B cell (primary cell): ENCODE measurements at regions not wholly inside any gene's neighbourhood (a gene's known extent, or its start where the extent isn't known, plus 50 kb on each side); places are given as distances from the start of the nearest gene placed in this dataset.

ENCODE experiments used
- ATAC-seq: fragments of 200-7000 bp; cut with Tn5 transposase; one replicate; pipeline ENCODE4 v1.10.0; 2021; ENCODE audit warnings: low read depth, mild to moderate bottlenecking, moderate number of reproducible peaks, moderate library complexity
- CTCF ChIA-PET: fragments of 350-600 bp; sonication (Branson Sonifier 250); formaldehyde crosslinking; loops from one replicate; lab custom pipeline; 2021; ENCODE audit warnings: antibody characterized with exemption, inconsistent platforms; lab: Charles Lee
- POLR2A ChIA-PET: fragments of 350-600 bp; sonication (Branson Sonifier 250); formaldehyde crosslinking; loops from one replicate; lab custom pipeline; 2021; ENCODE audit warnings: antibody characterized with exemption; lab: Charles Lee
- DNase-seq: peaks from one replicate; pipeline ENCODE4 v3.0.0; 2013
- H2AFZ ChIP-seq: 2 replicates; pipeline ENCODE4 v1.6.1; 2012; ENCODE audit warnings: mild to moderate bottlenecking, low read depth, low read length; ENCODE audit not compliant: insufficient read depth, poor library complexity, severe bottlenecking
- H3K27ac ChIP-seq, 2 donors: 1 replicate in 1 of 2; 2 replicates in 1 of 2; pipeline ENCODE4 v1.5.1; 2012 to 2013; ENCODE audit warnings: low read length in 2 of 2, mild to moderate bottlenecking in 2 of 2, moderate library complexity in 1 of 2
- H3K27me3 ChIP-seq, 4 experiments: fragments of 200-600 bp in 1 of 4; sonication (generic) in 1 of 4; replicated peaks in 1 of 4; 1 replicate in 2 of 4; 2 replicates in 2 of 4; pipeline versions ENCODE4 v1.6.1 to v1.7.0; 2013 to 2016; ENCODE audit warnings: low read length in 3 of 4, mild to moderate bottlenecking in 2 of 4, mixed read lengths in 1 of 4, moderate library complexity in 1 of 4; ENCODE audit not compliant: insufficient read depth in 4 of 4, control insufficient read depth in 3 of 4; ENCODE audit errors: control extremely low read depth in 1 of 4
- H3K36me3 ChIP-seq, 2 experiments: replicated peaks in 1 of 2; 1 replicate in 1 of 2; 2 replicates in 1 of 2; pipeline versions ENCODE4 v1.6.1 to v1.7.1; 2013; ENCODE audit warnings: low read length in 1 of 2; ENCODE audit not compliant: insufficient read depth in 2 of 2, control insufficient read depth in 1 of 2; ENCODE audit errors: control extremely low read depth in 1 of 2, extremely low read depth in 1 of 2
- H3K4me1 ChIP-seq, 2 donors: fragments of 200-600 bp in 1 of 2; sonication (generic) in 1 of 2; 1 replicate in 1 of 2; 2 replicates in 1 of 2; pipeline versions ENCODE4 v1.5.1 to v1.6.1; 2013 to 2017; ENCODE audit warnings: low read length in 2 of 2; ENCODE audit not compliant: control insufficient read depth in 2 of 2, insufficient read depth in 2 of 2
- H3K4me2 ChIP-seq: replicated peaks from 2 replicates; pipeline ENCODE3; 2012; ENCODE audit warnings: mild to moderate bottlenecking, low read depth, low read length; ENCODE audit not compliant: poor library complexity, severe bottlenecking
- H3K4me3 ChIP-seq, 5 experiments: fragments of 200-600 bp in 1 of 5; sonication (generic) in 1 of 5; 1 replicate in 3 of 5; 2 replicates in 2 of 5; pipeline versions ENCODE4 v1.5.1 to v1.7.0; 2011 to 2016; ENCODE audit warnings: low read length in 4 of 5, mild to moderate bottlenecking in 4 of 5, low read depth in 2 of 5, control low read depth in 1 of 5, moderate library complexity in 1 of 5; ENCODE audit not compliant: insufficient read depth in 1 of 5; ENCODE audit errors: control extremely low read depth in 1 of 5, extremely low read depth in 1 of 5
- H3K79me2 ChIP-seq: fragments of 200-600 bp; sonication (generic); one replicate; pipeline ENCODE4 v1.6.0; 2016; ENCODE audit warnings: low read length; ENCODE audit not compliant: control insufficient read depth, insufficient read depth
- H3K9ac ChIP-seq: fragments of 200-600 bp; sonication (generic); 2 replicates; pipeline ENCODE4 v1.6.1; 2017; ENCODE audit warnings: mild to moderate bottlenecking, low read length, moderate library complexity
- H3K9me3 ChIP-seq, 3 donors: one replicate each; pipeline versions ENCODE4 v1.6.1 to v1.7.1; 2013; ENCODE audit warnings: low read length in 2 of 3; ENCODE audit not compliant: control insufficient read depth in 2 of 3, insufficient read depth in 1 of 3; ENCODE audit errors: control extremely low read depth in 1 of 3
- H4K20me1 ChIP-seq: 2 replicates; pipeline ENCODE4 v1.6.0; 2012; ENCODE audit warnings: mild to moderate bottlenecking, low read length; ENCODE audit not compliant: insufficient read depth, control insufficient read depth, poor library complexity, severe bottlenecking
- H3K27ac Mint-ChIP-seq: one replicate; pipeline ENCODE4 v1.8.0; 2021; ENCODE audit warnings: mixed read lengths
- H3K27me3 Mint-ChIP-seq: one replicate; pipeline ENCODE4 v1.8.0; 2021; ENCODE audit warnings: mixed read lengths
- H3K4me1 Mint-ChIP-seq: one replicate; pipeline ENCODE4 v1.8.0; 2021; ENCODE audit warnings: mixed read lengths
- H3K4me3 Mint-ChIP-seq: one replicate; pipeline ENCODE4 v1.8.0; 2021; ENCODE audit warnings: mixed read lengths
- H3K9me3 Mint-ChIP-seq: one replicate; pipeline ENCODE4 v1.8.0; 2022; ENCODE audit warnings: mixed read lengths; ENCODE audit not compliant: insufficient read depth
- EZH2 ChIP-seq: IDR thresholded peaks from 2 replicates; pipeline ENCODE4 v1.6.1; 2012; ENCODE audit warnings: borderline replicate concordance, low read depth, mild to moderate bottlenecking, moderate library complexity, low read length; ENCODE audit not compliant: insufficient read depth, poor library complexity, severe bottlenecking
- WGBS: methylation state at CpG from one replicate; pipeline ENCODE4 v1.1.5; 2013; ENCODE audit warnings: missing lambda C conversion rate; ENCODE audit not compliant: insufficient coverage; 5-methylcytosine and 5-hydroxymethylcytosine counted together
- intact Hi-C: fragments of 100-400 bp; cut with micrococcal nuclease; formaldehyde crosslinking; loops from one replicate; pipeline ENCODE4 v1.10.0; 2022
- TF ChIP-seq, protein P1 (sequence below): fragments of 200-600 bp; IDR thresholded peaks from one replicate; pipeline ENCODE4 v1.8.0; 2022; ENCODE audit warnings: antibody characterized with exemption, mild to moderate bottlenecking

DNA sequence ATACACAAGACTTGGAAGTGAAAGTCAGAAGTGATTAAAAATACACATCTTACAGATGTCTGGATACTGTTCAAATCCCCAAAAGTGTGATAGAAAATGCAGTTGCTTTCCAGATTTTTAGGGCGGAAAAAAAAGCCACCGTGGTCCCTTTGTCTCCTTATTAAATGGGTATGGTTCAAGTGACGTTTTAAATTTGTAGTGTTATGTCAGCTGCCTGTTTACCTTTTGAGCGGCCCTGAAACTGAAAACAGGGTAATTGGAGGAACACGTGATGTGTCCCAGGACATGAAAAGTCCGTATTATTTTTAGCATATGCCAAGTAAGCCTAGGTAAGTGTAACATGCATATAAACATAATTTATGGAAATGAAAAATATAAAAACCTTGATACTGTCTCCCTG, 109.0 kb upstream of the PDZRN3 start:
- TF ChIP-seq EZH2, result no peak
- TF ChIP-seq, protein P1, sequence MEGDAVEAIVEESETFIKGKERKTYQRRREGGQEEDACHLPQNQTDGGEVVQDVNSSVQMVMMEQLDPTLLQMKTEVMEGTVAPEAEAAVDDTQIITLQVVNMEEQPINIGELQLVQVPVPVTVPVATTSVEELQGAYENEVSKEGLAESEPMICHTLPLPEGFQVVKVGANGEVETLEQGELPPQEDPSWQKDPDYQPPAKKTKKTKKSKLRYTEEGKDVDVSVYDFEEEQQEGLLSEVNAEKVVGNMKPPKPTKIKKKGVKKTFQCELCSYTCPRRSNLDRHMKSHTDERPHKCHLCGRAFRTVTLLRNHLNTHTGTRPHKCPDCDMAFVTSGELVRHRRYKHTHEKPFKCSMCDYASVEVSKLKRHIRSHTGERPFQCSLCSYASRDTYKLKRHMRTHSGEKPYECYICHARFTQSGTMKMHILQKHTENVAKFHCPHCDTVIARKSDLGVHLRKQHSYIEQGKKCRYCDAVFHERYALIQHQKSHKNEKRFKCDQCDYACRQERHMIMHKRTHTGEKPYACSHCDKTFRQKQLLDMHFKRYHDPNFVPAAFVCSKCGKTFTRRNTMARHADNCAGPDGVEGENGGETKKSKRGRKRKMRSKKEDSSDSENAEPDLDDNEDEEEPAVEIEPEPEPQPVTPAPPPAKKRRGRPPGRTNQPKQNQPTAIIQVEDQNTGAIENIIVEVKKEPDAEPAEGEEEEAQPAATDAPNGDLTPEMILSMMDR, result no peak
- Histone ChIP-seq H3K4me2 (no peak overlapping the region), H3K27ac (no peak overlapping the region), H3K9me3 (peaks cover 0 to 5% (median 0%) of the 10 kb centered on the region in 3 donors), H3K36me3 (no peaks in the 10 kb centered on the region), H2AFZ (no peak overlapping the region), H3K9ac (no peak overlapping the region), H4K20me1 (no peaks in the 10 kb centered on the region), H3K4me1 (no peaks in the 10 kb centered on the region), H3K27me3 (no peaks in the 10 kb centered on the region), H3K4me3 (no peak overlapping the region), H3K79me2 (no peaks in the 10 kb centered on the region)
- Mint-ChIP-seq H3K4me1 (no peaks in the 10 kb centered on the region), H3K27ac (no peak overlapping the region), H3K9me3 (peaks cover 2% of the 10 kb centered on the region), H3K4me3 (no peak overlapping the region), H3K27me3 (no peaks in the 10 kb centered on the region)
- ChIA-PET CTCF (no interaction called here), POLR2A (no interaction called here)
- DNase-seq (no peak), ATAC-seq (no peak)
- WGBS, result 71% methylated on average over 3 of the region's 6 CpGs
- intact Hi-C loops, result no loop called here

- WGBS, result 80% methylated on average over 9 of the region's 9 CpGs
- no peak overlapping the region for H3K4me3 Mint-ChIP-seq
Observed at GRCh38 chr3:73729969-73730440, 105.3 kb upstream of the PDZRN3 start.

More at GRCh38 chr3:73729969-73730440, 105.3 kb upstream of the PDZRN3 start:
- H3K4me1 Mint-ChIP-seq, result no peaks in the 10 kb centered on the region
- H3K9me3 Mint-ChIP-seq, result peaks cover 2% of the 10 kb centered on the region
- no peak for TF ChIP-seq EZH2
- TF ChIP-seq, protein P1, result no peak
- H2AFZ ChIP-seq, result no peak overlapping the region
- no peaks in the 10 kb centered on the region for H4K20me1 ChIP-seq
- no peak overlapping the region for H3K4me3 ChIP-seq
- no peaks in the 10 kb centered on the region for H3K27me3 Mint-ChIP-seq
- H3K9me3 ChIP-seq, result peaks cover 0 to 3% (median 0%) of the 10 kb centered on the region in 3 donors
- DNase-seq, result no peak
- no peak for ATAC-seq
- POLR2A ChIA-PET, result no interaction called here
- H3K9ac ChIP-seq, result no peak overlapping the region
- intact Hi-C loops, result no loop called here
- H3K27ac ChIP-seq, result no peak overlapping the region
- CTCF ChIA-PET, result no interaction called here
- no peaks in the 10 kb centered on the region for H3K36me3 ChIP-seq
- no peak overlapping the region for H3K4me2 ChIP-seq
- no peaks in the 10 kb centered on the region for H3K4me1 ChIP-seq
- H3K27me3 ChIP-seq, result no peaks in the 10 kb centered on the region
- H3K79me2 ChIP-seq, result no peaks in the 10 kb centered on the region
- no peak overlapping the region for H3K27ac Mint-ChIP-seq
